GM18867 (cell line): ENCODE measurements at regions not wholly inside any gene's neighbourhood (a gene's known extent, or its start where the extent isn't known, plus 50 kb on each side); places are given as distances from the start of the nearest gene placed in this dataset.

Source experiments
- ATAC-seq: cut with Tn5 transposase; IDR thresholded peaks from one replicate; pipeline ENCODE4 v1.9.1; 2021; ENCODE audit warnings: mild to moderate bottlenecking, moderate library complexity; ENCODE audit not compliant: unreplicated experiment

DNA sequence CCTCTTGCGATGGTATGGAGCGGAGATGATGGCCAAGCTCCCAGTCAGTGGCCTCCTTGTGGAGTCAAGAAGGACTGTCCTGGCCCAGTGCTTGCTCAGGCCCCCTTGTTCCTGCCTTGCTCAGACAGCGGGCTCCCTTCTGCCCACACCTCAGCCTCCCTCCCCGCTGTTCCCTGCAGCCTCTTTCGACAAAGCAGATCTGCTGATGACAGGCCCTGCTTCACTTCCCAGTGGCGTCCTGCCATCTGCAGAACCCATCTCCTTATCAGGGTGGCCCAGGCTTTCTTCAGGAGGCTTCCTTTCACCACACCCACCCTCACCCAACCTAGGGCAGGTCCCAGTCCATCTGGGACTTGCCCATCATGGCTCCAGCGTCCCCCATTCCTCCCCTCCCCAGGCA is 80.0 kb downstream of the CLDN34 start:
- ATAC-seq, result no peak

- ATAC-seq, result no peak
These were observed 80.5 kb downstream of the CLDN34 start for GRCh38 chrX:10047631-10048030.

DNA sequence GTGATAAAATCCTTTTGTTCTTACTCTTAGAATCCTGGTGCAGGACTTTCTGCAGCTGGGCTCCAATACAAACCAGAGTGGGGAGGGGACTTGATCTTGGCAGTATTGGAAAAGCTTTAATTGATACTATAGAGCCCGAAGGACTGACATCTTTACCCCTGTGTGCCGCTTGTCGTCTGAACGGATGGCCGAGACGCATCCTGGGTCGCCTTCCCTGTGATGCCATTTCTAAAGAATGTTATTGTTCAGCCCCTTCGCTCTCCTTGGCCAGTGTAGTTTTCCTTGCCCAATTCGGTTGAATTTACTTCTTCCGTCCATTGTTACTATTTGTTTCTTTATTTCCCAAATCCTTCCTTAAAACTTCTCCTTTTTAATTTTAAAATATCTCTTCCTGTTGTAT is 80.9 kb downstream of the CLDN34 start:
- ATAC-seq, result no peak

- no peak for ATAC-seq
These were observed 81.5 kb downstream of the CLDN34 start for GRCh38 chrX:10048707-10049106.

DNA sequence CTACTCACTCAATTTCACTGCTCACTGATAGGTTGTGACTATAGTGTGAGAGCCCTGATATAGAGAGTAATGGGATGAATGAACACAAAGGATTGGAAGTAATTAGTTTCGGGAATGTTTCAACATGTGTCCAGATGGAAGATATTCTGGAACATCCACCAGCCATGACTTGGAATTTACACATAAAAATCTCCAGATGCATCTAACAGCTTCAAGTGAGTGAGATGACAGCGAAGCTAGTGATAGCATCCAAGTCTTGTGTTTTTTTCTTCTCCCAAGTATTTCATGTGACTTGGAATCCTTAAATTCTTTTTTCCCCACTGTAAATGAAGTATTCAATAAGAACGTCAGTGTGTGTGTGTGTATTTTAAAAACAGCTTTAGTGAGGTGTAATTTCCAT is 82.1 kb downstream of the CLDN34 start:
- no peak for ATAC-seq

GRCh38 chrX:10050481-10050880 is 83.3 kb downstream of the CLDN34 start:
- no peak for ATAC-seq

GRCh38 chrX:10051866-10052480 is 84.8 kb downstream of the CLDN34 start:
- no peak for ATAC-seq

- no peak for ATAC-seq
These were observed 85.9 kb downstream of the CLDN34 start for GRCh38 chrX:10052906-10053625.

GRCh38 chrX:10054396-10054795 is 87.2 kb downstream of the CLDN34 start:
- no peak for ATAC-seq

- no peak for ATAC-seq
These were observed 88.3 kb downstream of the CLDN34 start for GRCh38 chrX:10055430-10055829.

DNA sequence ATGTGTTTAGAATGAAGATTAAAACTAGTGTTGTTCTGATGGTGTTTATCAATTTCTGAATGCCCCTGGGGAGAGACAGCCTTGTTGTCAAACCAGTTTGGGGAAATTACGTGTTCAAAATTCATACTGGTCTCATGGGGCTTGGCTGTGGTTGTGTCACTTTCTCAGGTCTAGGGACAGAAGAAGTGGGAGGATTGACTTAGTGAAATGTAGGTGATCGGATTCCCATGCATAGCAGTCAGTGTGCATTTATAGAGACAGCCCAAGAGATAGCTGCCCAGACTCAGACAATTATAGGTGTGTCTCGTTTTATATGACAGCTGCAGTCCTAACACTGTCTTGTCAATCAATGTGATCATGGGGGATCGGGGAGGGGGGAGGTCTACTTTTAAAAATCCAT is 94.4 kb upstream of the CLCN4 start:
- no peak for ATAC-seq

DNA sequence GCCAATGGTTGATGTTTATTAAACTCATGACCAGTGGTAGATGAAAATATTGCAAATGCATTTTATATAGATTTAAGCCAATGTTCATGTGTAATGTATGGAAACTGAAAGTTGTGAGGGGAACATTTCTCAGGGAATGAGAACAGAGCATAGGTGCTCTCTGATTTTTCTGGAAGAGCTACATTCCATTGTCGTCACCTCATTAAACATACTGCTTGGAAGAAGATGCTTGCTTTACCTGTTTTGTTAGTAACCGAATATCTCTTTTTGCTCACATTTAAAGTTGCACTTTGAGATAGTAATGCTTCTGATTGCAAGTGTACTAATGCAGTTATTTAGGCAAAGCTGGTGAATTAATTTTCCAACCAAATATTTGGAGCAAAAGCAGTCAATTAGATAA is 93.8 kb upstream of the CLCN4 start:
- ATAC-seq, result no peak

GRCh38 chrX:10064736-10065135 is 92.0 kb upstream of the CLCN4 start:
- ATAC-seq, result no peak

- ATAC-seq, result no peak
These were observed 85.9 kb upstream of the CLCN4 start for GRCh38 chrX:10070714-10071436.

GRCh38 chrX:10071451-10072144 is 85.2 kb upstream of the CLCN4 start:
- ATAC-seq, result no peak

DNA sequence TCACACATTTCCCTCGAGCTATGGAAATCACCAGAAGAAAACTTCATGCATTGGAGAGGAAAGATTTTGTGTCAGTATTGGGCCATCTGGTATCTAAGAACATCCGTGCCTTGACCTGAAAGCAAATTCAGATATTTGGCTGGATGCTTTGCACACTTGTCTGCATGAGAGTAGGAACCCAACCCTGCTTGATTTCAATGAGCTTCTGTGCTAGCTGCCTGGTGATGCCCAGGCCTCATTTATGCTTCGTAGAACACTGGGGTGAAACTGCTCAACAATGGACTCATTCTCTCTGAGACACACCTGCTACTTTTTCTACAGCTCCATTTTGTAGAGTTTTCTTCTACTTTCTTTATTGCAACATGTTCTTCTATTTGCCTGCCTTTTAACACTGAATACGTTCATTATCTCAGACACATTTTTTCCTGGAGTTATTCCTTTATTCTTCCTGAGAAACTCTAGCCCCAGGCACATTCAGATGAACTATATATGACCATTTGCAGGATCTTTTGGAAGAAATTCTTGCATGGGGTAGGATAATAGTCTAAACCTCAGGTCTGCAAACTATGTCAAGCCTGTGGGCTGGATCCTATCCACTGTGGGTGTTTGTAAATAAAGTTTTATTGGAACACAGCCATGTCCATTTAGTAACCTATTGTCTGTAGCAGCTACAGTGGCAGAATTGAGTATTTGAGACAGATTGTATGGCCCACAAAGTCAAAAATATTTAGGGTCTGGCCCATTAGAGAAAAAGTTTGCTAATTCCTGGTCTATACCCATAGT is 83.8 kb upstream of the CLCN4 start:
- no peak for ATAC-seq

DNA sequence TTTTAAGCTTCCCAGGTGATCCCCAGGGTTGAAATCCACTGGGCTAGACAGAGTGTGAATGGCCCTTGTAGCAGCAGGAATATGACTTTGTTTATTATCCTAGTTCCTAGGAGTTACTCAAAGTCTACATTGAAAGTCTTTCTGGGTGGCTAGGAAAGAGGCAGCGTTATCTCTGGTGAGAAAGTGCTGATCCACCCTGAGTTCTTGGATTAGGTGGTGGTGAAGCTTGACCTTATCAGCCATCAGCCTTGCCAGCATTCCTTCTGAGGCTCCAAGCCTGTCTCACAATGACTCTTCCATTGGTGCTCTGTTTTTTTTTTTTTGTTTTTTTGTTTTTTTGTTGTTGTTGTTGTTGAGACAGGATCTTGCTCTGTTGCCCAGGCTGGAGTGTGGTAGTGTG is 83.1 kb upstream of the CLCN4 start:
- ATAC-seq, result no peak

DNA sequence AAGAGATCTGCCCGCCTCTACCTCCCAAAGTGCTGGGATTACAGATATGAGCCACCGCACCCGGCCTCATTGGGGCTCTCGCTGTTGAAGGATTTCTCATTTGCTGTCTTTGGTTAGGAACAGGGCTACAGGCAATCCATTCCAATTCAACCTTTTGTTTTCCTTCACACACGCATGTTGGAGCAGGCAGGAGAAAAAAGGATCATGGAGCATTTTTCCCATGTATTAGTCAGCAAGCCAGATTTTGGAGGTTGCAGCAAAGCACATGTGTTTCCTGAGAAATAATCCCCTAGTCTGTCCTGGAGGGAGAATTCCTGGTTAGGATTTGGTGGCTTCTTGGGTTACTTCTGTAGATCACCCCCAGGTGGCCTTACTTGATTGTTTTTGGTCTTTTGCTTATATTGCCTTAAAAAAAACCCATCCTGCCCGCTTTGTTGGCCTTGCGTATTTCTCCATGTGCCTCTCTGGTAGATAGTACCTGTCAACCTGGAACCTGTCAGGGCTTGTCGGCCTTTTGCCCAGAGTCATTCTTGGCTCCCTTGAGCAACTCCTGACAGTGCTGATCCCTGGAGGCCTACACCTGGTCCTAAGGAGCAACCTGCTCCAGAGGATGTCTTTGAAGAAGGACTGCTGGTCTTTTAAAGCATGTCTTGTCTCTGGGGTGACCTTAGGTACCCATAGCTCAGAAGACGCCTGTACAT is 82.4 kb upstream of the CLCN4 start:
- ATAC-seq, result no peak

DNA sequence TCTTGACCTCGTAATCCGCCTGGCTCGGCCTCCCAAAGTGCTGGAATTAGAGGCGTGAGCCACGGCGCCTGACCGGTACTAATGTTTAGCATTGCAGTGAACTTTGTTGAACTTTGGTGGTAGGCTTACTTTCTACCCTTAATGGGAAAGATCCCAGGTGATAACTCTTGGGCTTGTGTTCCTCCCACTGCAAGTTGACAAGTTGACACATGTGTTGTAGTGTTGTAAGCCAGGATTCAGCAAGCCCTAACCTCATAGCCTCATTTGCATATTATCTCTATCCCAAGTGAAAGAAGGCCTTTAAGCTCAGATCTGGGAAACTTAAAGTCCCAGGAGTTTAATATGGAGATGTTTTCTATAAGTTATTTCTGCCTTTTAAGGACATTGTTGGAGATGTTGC is 80.0 kb upstream of the CLCN4 start:
- ATAC-seq, result no peak
